ENCODE measurements at regions not wholly inside any gene's neighbourhood (a gene's known extent, or its start where the extent isn't known, plus 50 kb on each side); places are given as distances from the start of the nearest gene placed in this dataset.
"Not testable (repeated sequence)": the region's sequence is repeated elsewhere in the genome, so short reads cannot be mapped to it uniquely, and the experiment has no call there.

DNA sequence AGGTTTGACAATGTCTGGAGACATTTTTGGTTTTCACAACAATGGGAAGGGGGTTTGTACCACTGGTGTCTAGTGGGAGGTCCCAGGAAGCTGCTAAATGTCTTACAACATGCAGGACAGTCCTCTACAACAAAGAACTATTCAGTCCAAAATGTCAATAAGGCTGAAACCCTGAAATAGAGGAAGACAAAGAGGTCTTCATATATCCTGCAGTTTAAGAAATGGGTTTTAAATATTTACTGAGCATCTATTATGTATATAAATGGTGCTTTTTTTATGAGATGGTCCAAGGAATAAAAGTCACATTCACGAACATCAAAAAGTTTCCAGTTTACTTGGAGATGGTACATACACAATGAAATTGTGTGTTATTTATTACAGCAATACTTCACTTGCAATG lies 107.3 kb downstream of the AKAP11 start:
- intact Hi-C loops (cut with DNase I), result no loop called here
- Histone ChIP-seq H3K9me3 (no peaks in the 10 kb centered on the region), H3K27ac (no peak overlapping the region), H3K4me3 (no peak overlapping the region), H3K4me1 (no peaks in the 10 kb centered on the region), H3K36me3 (no peaks in the 10 kb centered on the region), H3K27me3 (no peaks in the 10 kb centered on the region)
- TF ChIP-seq EP300 (IDR thresholded peaks at IDR 0.05), result no peak
- TF ChIP-seq, protein P1, sequence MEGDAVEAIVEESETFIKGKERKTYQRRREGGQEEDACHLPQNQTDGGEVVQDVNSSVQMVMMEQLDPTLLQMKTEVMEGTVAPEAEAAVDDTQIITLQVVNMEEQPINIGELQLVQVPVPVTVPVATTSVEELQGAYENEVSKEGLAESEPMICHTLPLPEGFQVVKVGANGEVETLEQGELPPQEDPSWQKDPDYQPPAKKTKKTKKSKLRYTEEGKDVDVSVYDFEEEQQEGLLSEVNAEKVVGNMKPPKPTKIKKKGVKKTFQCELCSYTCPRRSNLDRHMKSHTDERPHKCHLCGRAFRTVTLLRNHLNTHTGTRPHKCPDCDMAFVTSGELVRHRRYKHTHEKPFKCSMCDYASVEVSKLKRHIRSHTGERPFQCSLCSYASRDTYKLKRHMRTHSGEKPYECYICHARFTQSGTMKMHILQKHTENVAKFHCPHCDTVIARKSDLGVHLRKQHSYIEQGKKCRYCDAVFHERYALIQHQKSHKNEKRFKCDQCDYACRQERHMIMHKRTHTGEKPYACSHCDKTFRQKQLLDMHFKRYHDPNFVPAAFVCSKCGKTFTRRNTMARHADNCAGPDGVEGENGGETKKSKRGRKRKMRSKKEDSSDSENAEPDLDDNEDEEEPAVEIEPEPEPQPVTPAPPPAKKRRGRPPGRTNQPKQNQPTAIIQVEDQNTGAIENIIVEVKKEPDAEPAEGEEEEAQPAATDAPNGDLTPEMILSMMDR (IDR thresholded peaks at IDR 0.05), result no peak
- no peak for TF ChIP-seq POLR2A (IDR thresholded peaks at IDR 0.05)
- no peak for TF ChIP-seq POLR2AphosphoS5 (IDR thresholded peaks at IDR 0.05)
- DNase-seq, result no peak
- 77 to 84% methylated on average over 1 of the region's 1 CpG for WGBS, 2 donors

DNA sequence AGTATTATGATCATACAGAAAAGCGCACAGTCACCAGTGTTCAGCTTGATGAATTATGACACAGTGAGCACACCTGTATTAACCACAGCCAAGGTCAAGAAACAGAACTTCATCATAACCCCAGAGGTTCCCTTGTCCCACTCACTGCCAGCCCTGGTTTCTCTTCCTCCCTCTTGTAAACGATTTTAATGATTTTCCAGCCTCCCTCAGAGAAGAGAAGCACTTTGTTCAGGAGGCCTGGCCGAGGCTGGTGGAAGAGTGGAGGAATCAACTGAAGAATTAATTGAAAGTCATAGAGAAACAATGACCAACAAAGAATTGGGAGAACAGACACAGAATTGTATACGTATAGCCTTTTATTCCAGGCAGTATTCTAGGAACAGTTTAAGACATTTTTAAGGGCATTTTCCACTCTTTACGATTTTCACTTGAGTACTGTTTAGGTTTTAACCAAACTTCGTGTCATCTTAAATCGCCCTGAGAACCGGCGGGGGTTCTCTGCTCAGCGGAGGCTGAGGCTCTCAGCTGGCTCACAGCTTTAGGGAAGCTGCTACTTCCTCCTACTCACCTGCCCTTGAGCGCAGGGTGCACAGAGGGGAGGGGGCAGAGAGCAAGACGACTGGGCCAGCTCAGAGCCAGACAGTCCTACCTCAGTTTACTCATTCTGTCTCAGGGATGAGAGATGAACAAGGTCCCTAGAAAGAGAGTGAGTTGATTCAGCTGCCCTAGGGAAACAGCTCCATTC lies 108.6 kb downstream of the AKAP11 start:
- intact Hi-C loops (cut with DNase I), result no loop called here
- Histone ChIP-seq H3K4me1 (no peaks in the 10 kb centered on the region), H3K27ac (no peak overlapping the region), H3K27me3 (no peaks in the 10 kb centered on the region), H3K4me3 (no peak overlapping the region), H3K9me3 (no peaks in the 10 kb centered on the region), H3K36me3 (no peaks in the 10 kb centered on the region)
- TF ChIP-seq POLR2AphosphoS5 (IDR thresholded peaks at IDR 0.05) (no peak), EP300 (IDR thresholded peaks at IDR 0.05) (no peak), POLR2A (IDR thresholded peaks at IDR 0.05) (no peak)
- TF ChIP-seq, protein P1 (IDR thresholded peaks at IDR 0.05), result no peak
- DNase-seq, result no peak
- 39 to 77% methylated on average over 12 of the region's 12 CpGs for WGBS, 2 donors

DNA sequence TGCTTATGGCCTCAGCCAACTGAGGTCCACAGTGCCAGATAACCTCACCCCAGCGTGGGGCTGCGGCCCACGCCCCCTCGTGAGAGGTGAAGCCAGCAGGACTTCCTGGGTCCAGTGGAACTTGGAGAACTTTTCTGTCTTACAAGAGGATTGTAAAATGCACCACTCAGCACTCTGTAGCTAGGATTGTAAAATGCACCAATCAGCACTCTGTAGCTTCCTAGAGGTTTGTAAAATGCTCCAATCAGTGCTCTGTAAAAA lies 109.1 kb downstream of the AKAP11 start:
- no peak overlapping the region for H3K4me3 ChIP-seq
- no peak overlapping the region for H3K27ac ChIP-seq
- TF ChIP-seq, protein P1 (IDR thresholded peaks at IDR 0.05), result no peak
- TF ChIP-seq POLR2A (IDR thresholded peaks at IDR 0.05) (no peak), POLR2AphosphoS5 (IDR thresholded peaks at IDR 0.05) (no peak), EP300 (IDR thresholded peaks at IDR 0.05) (no peak)
- no peaks in the 10 kb centered on the region for H3K36me3 ChIP-seq
- H3K27me3 ChIP-seq, result no peaks in the 10 kb centered on the region
- WGBS, 2 donors, result 89 to 97% methylated on average over 4 of the region's 4 CpGs
- DNase-seq, result no peak
- no peaks in the 10 kb centered on the region for H3K4me1 ChIP-seq
- no peaks in the 10 kb centered on the region for H3K9me3 ChIP-seq
- intact Hi-C loops (cut with DNase I), result no loop called here

DNA sequence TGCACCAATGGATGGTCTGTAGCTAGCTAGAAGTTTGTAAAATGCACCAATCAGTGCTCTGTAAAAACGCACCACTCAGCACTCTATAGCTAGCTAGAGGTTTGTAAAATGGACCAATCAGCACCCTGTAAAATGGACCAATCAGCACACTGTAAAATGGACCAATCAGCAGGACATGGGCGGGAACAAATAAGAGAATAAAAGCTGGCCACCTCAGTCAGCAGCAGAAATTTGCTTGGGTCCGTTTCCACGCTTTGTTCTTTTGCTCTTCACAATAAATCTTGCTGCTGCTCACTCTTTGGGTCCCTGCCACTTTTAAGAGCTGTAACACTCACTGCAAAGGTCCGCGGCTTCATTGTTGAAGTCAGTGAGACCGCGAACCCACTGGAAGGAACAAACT lies 109.5 kb downstream of the AKAP11 start:
- intact Hi-C loops (cut with DNase I); H3K36me3 ChIP-seq; H3K27me3 ChIP-seq; DNase-seq; H3K4me3 ChIP-seq; H3K27ac ChIP-seq; H3K9me3 ChIP-seq; H3K4me1 ChIP-seq: not testable (repeated sequence)
- whole genome bisulfite sequencing, 2 donors, result 97 to 98% methylated on average over 8 of the region's 8 CpGs

DNA sequence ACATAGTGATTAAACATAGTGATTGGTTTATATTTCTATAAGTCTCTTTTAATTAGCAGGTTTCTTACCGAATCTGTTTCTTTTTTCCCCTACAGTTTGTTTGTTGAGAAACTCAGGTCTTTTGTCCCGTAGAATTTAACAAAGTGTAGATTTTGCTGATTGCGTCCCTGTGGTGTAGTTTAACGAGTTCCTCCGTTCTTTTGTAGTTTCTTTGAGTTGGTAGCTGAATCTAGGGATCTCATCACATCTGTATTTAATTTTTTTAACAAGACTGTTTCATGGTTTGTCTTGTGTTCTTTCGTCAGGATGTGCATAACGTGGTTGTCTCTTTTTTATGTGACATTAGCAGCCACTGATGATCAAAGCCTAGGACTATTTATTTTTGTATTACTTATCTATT lies 111.1 kb downstream of the AKAP11 start:
- intact Hi-C loops (cut with DNase I), result no loop called here
- H3K4me3 ChIP-seq, result no peak overlapping the region
- H3K4me1 ChIP-seq, result no peaks in the 10 kb centered on the region
- DNase-seq, result no peak
- no peaks in the 10 kb centered on the region for H3K36me3 ChIP-seq
- no peak for TF ChIP-seq POLR2A (IDR thresholded peaks at IDR 0.05)
- TF ChIP-seq EP300 (IDR thresholded peaks at IDR 0.05), result no peak
- no peak for TF ChIP-seq POLR2AphosphoS5 (IDR thresholded peaks at IDR 0.05)
- TF ChIP-seq, protein P1 (IDR thresholded peaks at IDR 0.05), result no peak
- H3K27ac ChIP-seq, result no peak overlapping the region
- 83 to 94% methylated on average over 7 of the region's 7 CpGs for WGBS, 2 donors
- no peaks in the 10 kb centered on the region for H3K27me3 ChIP-seq
- H3K9me3 ChIP-seq, result no peaks in the 10 kb centered on the region

Data from sigmoid colon (tissue), 6 donors.